ENCODE measurements at regions not wholly inside any gene's neighbourhood (a gene's known extent, or its start where the extent isn't known, plus 50 kb on each side); places are given as distances from the start of the nearest gene placed in this dataset.

GRCh38 chr18:4549164-4549872 lies 94.2 kb upstream of the DLGAP1 start:
- TF ChIP-seq POLR2A (IDR thresholded peaks at IDR 0.05): no peak
- no peak for TF ChIP-seq CTCF (IDR thresholded peaks at IDR 0.05)
